Mammary epithelial cell (primary cell): ENCODE measurements at regions not wholly inside any gene's neighbourhood (a gene's known extent, or its start where the extent isn't known, plus 50 kb on each side); places are given as distances from the start of the nearest gene placed in this dataset.

Experiments used
- EZH2 ChIP-seq: IDR thresholded peaks from 2 replicates; pipeline ENCODE4 v1.6.1; 2012; ENCODE audit warnings: low read length, inconsistent platforms, borderline replicate concordance
- TF ChIP-seq, protein P1 (sequence below), 2 donors: IDR thresholded peaks in 1 of 2; conservative IDR thresholded peaks in 1 of 2; 2 replicates each; pipeline ENCODE4 v1.5.1; 2011 to 2012; ENCODE audit warnings: inconsistent platforms in 2 of 2, low read length in 2 of 2, mild to moderate bottlenecking in 2 of 2, control low read depth in 1 of 2, low read depth in 1 of 2; ENCODE audit not compliant: insufficient read depth in 1 of 2; ENCODE audit errors: extremely low read depth in 1 of 2

- TF ChIP-seq, protein P1, sequence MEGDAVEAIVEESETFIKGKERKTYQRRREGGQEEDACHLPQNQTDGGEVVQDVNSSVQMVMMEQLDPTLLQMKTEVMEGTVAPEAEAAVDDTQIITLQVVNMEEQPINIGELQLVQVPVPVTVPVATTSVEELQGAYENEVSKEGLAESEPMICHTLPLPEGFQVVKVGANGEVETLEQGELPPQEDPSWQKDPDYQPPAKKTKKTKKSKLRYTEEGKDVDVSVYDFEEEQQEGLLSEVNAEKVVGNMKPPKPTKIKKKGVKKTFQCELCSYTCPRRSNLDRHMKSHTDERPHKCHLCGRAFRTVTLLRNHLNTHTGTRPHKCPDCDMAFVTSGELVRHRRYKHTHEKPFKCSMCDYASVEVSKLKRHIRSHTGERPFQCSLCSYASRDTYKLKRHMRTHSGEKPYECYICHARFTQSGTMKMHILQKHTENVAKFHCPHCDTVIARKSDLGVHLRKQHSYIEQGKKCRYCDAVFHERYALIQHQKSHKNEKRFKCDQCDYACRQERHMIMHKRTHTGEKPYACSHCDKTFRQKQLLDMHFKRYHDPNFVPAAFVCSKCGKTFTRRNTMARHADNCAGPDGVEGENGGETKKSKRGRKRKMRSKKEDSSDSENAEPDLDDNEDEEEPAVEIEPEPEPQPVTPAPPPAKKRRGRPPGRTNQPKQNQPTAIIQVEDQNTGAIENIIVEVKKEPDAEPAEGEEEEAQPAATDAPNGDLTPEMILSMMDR (conservative IDR thresholded peaks at IDR 0.05 in 1 of 2, IDR thresholded peaks at IDR 0.05 in 1 of 2; ENCODE audit: extremely low read depth in 1 of 2, insufficient read depth in 1 of 2, low read depth in 1 of 2, low read length in 2 of 2) = no peak
- no peak for TF ChIP-seq EZH2
These were observed 120.1 kb upstream of the TSPAN8 start for GRCh38 chr12:71277866-71278265.
